ENCODE measurements at regions not wholly inside any gene's neighbourhood (a gene's known extent, or its start where the extent isn't known, plus 50 kb on each side); places are given as distances from the start of the nearest gene placed in this dataset.

- TF ChIP-seq CTCF (IDR thresholded peaks at IDR 0.05) (no peak), POLR2A (IDR thresholded peaks at IDR 0.05) (no peak)
Measured at GRCh38 chr19:32254509-32254890, 90.9 kb upstream of the ZNF507 start.
